ENCODE measurements at regions not wholly inside any gene's neighbourhood (a gene's known extent, or its start where the extent isn't known, plus 50 kb on each side); places are given as distances from the start of the nearest gene placed in this dataset.

DNA sequence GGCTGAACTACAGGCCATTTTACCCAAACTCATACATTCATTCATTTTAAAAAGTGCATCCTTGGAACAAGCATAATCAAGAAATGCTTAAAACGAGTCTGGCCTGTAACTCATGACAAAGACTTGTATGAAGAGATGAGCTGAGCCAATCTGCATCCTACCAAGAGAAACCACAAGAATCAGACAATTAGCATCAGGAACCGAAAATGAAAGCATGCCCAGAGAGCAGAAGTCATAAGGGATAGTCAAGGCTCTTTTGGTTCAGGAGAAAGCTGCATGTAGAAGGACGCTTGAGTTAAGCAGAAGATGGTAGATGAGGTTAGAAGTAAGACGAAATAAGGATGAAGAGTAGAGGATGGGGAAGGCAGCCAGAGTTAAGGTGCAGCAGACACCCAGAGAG, 137.0 kb upstream of the CTNNA2 start (continued):
- TF ChIP-seq, protein P1, sequence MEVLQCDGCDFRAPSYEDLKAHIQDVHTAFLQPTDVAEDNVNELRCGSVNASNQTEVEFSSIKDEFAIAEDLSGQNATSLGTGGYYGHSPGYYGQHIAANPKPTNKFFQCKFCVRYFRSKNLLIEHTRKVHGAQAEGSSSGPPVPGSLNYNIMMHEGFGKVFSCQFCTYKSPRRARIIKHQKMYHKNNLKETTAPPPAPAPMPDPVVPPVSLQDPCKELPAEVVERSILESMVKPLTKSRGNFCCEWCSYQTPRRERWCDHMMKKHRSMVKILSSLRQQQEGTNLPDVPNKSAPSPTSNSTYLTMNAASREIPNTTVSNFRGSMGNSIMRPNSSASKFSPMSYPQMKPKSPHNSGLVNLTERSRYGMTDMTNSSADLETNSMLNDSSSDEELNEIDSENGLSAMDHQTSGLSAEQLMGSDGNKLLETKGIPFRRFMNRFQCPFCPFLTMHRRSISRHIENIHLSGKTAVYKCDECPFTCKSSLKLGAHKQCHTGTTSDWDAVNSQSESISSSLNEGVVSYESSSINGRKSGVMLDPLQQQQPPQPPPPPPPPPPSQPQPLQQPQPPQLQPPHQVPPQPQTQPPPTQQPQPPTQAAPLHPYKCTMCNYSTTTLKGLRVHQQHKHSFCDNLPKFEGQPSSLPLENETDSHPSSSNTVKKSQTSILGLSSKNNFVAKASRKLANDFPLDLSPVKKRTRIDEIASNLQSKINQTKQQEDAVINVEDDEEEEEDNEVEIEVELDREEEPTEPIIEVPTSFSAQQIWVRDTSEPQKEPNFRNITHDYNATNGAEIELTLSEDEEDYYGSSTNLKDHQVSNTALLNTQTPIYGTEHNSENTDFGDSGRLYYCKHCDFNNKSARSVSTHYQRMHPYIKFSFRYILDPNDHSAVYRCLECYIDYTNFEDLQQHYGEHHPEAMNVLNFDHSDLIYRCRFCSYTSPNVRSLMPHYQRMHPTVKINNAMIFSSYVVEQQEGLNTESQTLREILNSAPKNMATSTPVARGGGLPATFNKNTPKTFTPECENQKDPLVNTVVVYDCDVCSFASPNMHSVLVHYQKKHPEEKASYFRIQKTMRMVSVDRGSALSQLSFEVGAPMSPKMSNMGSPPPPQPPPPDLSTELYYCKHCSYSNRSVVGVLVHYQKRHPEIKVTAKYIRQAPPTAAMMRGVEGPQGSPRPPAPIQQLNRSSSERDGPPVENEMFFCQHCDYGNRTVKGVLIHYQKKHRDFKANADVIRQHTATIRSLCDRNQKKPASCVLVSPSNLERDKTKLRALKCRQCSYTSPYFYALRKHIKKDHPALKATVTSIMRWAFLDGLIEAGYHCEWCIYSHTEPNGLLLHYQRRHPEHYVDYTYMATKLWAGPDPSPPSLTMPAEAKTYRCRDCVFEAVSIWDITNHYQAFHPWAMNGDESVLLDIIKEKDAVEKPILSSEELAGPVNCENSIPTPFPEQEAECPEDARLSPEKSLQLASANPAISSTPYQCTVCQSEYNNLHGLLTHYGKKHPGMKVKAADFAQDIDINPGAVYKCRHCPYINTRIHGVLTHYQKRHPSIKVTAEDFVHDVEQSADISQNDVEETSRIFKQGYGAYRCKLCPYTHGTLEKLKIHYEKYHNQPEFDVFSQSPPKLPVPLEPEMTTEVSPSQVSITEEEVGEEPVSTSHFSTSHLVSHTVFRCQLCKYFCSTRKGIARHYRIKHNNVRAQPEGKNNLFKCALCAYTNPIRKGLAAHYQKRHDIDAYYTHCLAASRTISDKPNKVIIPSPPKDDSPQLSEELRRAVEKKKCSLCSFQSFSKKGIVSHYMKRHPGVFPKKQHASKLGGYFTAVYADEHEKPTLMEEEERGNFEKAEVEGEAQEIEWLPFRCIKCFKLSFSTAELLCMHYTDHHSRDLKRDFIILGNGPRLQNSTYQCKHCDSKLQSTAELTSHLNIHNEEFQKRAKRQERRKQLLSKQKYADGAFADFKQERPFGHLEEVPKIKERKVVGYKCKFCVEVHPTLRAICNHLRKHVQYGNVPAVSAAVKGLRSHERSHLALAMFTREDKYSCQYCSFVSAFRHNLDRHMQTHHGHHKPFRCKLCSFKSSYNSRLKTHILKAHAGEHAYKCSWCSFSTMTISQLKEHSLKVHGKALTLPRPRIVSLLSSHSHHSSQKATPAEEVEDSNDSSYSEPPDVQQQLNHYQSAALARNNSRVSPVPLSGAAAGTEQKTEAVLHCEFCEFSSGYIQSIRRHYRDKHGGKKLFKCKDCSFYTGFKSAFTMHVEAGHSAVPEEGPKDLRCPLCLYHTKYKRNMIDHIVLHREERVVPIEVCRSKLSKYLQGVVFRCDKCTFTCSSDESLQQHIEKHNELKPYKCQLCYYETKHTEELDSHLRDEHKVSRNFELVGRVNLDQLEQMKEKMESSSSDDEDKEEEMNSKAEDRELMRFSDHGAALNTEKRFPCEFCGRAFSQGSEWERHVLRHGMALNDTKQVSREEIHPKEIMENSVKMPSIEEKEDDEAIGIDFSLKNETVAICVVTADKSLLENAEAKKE (CRISPR knock-in tag; IDR thresholded peaks at IDR 0.05): no peak
- TF ChIP-seq EZH2 (IDR thresholded peaks at IDR 0.05; ENCODE audit: low read depth, unreplicated experiment) (no peak), ZNF114 (CRISPR knock-in tag; IDR thresholded peaks at IDR 0.05) (no peak), JUNB (IDR thresholded peaks at IDR 0.05; ENCODE audit: unreplicated experiment) (no peak), EZH2phosphoT487 (IDR thresholded peaks at IDR 0.05; ENCODE audit: unreplicated experiment) (no peak), ZNF331 (CRISPR knock-in tag; IDR thresholded peaks at IDR 0.05; ENCODE audit: low read depth) (no peak), CREB1 (CRISPR knock-in tag; IDR thresholded peaks at IDR 0.05; ENCODE audit: low read depth) (no peak), NANOG (IDR thresholded peaks at IDR 0.05; ENCODE audit: borderline replicate concordance) (no peak)
- TF ChIP-seq, protein P2, sequence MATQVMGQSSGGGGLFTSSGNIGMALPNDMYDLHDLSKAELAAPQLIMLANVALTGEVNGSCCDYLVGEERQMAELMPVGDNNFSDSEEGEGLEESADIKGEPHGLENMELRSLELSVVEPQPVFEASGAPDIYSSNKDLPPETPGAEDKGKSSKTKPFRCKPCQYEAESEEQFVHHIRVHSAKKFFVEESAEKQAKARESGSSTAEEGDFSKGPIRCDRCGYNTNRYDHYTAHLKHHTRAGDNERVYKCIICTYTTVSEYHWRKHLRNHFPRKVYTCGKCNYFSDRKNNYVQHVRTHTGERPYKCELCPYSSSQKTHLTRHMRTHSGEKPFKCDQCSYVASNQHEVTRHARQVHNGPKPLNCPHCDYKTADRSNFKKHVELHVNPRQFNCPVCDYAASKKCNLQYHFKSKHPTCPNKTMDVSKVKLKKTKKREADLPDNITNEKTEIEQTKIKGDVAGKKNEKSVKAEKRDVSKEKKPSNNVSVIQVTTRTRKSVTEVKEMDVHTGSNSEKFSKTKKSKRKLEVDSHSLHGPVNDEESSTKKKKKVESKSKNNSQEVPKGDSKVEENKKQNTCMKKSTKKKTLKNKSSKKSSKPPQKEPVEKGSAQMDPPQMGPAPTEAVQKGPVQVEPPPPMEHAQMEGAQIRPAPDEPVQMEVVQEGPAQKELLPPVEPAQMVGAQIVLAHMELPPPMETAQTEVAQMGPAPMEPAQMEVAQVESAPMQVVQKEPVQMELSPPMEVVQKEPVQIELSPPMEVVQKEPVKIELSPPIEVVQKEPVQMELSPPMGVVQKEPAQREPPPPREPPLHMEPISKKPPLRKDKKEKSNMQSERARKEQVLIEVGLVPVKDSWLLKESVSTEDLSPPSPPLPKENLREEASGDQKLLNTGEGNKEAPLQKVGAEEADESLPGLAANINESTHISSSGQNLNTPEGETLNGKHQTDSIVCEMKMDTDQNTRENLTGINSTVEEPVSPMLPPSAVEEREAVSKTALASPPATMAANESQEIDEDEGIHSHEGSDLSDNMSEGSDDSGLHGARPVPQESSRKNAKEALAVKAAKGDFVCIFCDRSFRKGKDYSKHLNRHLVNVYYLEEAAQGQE (IDR thresholded peaks at IDR 0.05; ENCODE audit: unreplicated experiment): no peak
- TF ChIP-seq, protein P3, sequence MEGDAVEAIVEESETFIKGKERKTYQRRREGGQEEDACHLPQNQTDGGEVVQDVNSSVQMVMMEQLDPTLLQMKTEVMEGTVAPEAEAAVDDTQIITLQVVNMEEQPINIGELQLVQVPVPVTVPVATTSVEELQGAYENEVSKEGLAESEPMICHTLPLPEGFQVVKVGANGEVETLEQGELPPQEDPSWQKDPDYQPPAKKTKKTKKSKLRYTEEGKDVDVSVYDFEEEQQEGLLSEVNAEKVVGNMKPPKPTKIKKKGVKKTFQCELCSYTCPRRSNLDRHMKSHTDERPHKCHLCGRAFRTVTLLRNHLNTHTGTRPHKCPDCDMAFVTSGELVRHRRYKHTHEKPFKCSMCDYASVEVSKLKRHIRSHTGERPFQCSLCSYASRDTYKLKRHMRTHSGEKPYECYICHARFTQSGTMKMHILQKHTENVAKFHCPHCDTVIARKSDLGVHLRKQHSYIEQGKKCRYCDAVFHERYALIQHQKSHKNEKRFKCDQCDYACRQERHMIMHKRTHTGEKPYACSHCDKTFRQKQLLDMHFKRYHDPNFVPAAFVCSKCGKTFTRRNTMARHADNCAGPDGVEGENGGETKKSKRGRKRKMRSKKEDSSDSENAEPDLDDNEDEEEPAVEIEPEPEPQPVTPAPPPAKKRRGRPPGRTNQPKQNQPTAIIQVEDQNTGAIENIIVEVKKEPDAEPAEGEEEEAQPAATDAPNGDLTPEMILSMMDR (conservative IDR thresholded peaks at IDR 0.05; ENCODE audit: low read depth in 2 of 2): no peak
- TF ChIP-seq, protein P4, sequence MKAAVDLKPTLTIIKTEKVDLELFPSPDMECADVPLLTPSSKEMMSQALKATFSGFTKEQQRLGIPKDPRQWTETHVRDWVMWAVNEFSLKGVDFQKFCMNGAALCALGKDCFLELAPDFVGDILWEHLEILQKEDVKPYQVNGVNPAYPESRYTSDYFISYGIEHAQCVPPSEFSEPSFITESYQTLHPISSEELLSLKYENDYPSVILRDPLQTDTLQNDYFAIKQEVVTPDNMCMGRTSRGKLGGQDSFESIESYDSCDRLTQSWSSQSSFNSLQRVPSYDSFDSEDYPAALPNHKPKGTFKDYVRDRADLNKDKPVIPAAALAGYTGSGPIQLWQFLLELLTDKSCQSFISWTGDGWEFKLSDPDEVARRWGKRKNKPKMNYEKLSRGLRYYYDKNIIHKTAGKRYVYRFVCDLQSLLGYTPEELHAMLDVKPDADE (IDR thresholded peaks at IDR 0.05): no peak
